Testis (tissue), 2 donors: ENCODE measurements at regions not wholly inside any gene's neighbourhood (a gene's known extent, or its start where the extent isn't known, plus 50 kb on each side); places are given as distances from the start of the nearest gene placed in this dataset.

Experiments
- POLR2A ChIP-seq: fragments of 450-650 bp; IDR thresholded peaks from one replicate; pipeline ENCODE4 v1.6.1; 2017; ENCODE audit warnings: antibody characterized with exemption, mild to moderate bottlenecking, moderate library complexity
- TF ChIP-seq, protein P1 (sequence below), 3 experiments: fragments of 450-650 bp in 2 of 3; fragments of 200-600 bp in 1 of 3; sonication (generic) in 1 of 3; IDR thresholded peaks; one replicate each; pipeline ENCODE4 v1.5.1; 2016 to 2019; ENCODE audit warnings: antibody characterized with exemption in 3 of 3, mild to moderate bottlenecking in 2 of 3, moderate library complexity in 1 of 3

DNA sequence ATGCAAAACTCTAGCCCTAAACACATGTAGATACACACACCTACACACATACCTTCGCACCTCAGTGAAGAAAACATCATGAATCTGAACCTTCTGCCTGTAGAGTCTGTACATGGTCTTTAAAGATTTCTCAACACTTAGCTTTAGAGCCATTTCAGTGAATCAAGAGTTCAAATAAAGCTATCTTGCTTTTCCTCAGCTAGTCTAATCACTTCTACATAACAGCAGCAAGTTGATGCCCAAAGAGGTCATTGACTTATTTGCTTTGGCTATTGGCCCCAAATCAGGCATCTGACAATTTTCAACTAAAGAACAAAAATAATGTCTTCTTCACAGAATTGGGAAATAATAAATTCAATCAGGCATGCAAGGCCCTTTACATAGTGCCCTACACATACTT lies 127.9 kb upstream of the SGCD start:
- TF ChIP-seq POLR2A, result no peak
- TF ChIP-seq, protein P1, sequence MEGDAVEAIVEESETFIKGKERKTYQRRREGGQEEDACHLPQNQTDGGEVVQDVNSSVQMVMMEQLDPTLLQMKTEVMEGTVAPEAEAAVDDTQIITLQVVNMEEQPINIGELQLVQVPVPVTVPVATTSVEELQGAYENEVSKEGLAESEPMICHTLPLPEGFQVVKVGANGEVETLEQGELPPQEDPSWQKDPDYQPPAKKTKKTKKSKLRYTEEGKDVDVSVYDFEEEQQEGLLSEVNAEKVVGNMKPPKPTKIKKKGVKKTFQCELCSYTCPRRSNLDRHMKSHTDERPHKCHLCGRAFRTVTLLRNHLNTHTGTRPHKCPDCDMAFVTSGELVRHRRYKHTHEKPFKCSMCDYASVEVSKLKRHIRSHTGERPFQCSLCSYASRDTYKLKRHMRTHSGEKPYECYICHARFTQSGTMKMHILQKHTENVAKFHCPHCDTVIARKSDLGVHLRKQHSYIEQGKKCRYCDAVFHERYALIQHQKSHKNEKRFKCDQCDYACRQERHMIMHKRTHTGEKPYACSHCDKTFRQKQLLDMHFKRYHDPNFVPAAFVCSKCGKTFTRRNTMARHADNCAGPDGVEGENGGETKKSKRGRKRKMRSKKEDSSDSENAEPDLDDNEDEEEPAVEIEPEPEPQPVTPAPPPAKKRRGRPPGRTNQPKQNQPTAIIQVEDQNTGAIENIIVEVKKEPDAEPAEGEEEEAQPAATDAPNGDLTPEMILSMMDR (IDR thresholded peaks at IDR 0.05), result no peak
